GM21529 (cell line): ENCODE measurements at regions not wholly inside any gene's neighbourhood (a gene's known extent, or its start where the extent isn't known, plus 50 kb on each side); places are given as distances from the start of the nearest gene placed in this dataset.

Experiments used
- ATAC-seq: cut with Tn5 transposase; IDR thresholded peaks from one replicate; pipeline ENCODE4 v1.9.1; 2021; ENCODE audit not compliant: unreplicated experiment

GRCh38 chr14:101363261-101363555 lies 198.1 kb upstream of the DIO3 start:
- ATAC-seq = no peak

- ATAC-seq = no peak
Observed at GRCh38 chr14:101363880-101364391, 197.4 kb upstream of the DIO3 start.

- no peak for ATAC-seq
Observed at GRCh38 chr14:101364503-101365328, 196.6 kb upstream of the DIO3 start.

GRCh38 chr14:101365329-101366158 lies 195.8 kb upstream of the DIO3 start:
- no peak for ATAC-seq

- ATAC-seq = no peak
Observed at GRCh38 chr14:101367421-101368261, 193.7 kb upstream of the DIO3 start.

GRCh38 chr14:101368629-101369028 lies 192.7 kb upstream of the DIO3 start:
- no peak for ATAC-seq

- no peak for ATAC-seq
Observed at GRCh38 chr14:101369194-101369915, 191.9 kb upstream of the DIO3 start.

GRCh38 chr14:101369916-101370592 lies 191.2 kb upstream of the DIO3 start:
- no peak for ATAC-seq

- ATAC-seq = no peak
Observed at GRCh38 chr14:101370593-101371569, 190.4 kb upstream of the DIO3 start.

GRCh38 chr14:101371799-101372793 lies 189.2 kb upstream of the DIO3 start:
- ATAC-seq = no peak

- no peak for ATAC-seq
Observed at GRCh38 chr14:101372894-101373620, 188.2 kb upstream of the DIO3 start.

GRCh38 chr14:101373690-101374295 lies 187.5 kb upstream of the DIO3 start:
- no peak for ATAC-seq

GRCh38 chr14:101374373-101375338 lies 186.6 kb upstream of the DIO3 start:
- ATAC-seq = no peak

GRCh38 chr14:101377069-101377468 lies 184.2 kb upstream of the DIO3 start:
- ATAC-seq = no peak

GRCh38 chr14:101379842-101380241 lies 181.5 kb upstream of the DIO3 start:
- no peak for ATAC-seq
